ENCODE measurements at regions not wholly inside any gene's neighbourhood (a gene's known extent, or its start where the extent isn't known, plus 50 kb on each side); places are given as distances from the start of the nearest gene placed in this dataset.

GRCh38 chr7:22586101-22586785 is 86.3 kb upstream of the STEAP1B start:
- Histone ChIP-seq H3K79me1 (ENCODE audit: low read depth, low read length) (no peaks in the 10 kb centered on the region), H2BK15ac (ENCODE audit: low read length) (0 out of 2 replicates have a peak overlapping the region, but pooled peaks have one; percentile 36), H3K36me3 (ENCODE audit: control insufficient read depth in 2 of 4, insufficient read depth in 4 of 4, low read length in 3 of 4) (no peaks in the 10 kb centered on the region), H4K20me1 (replicated peaks in 1 of 2; ENCODE audit: control insufficient read depth in 1 of 2, insufficient read depth in 2 of 2, low read length in 2 of 2) (no peaks in the 10 kb centered on the region), H4K91ac (replicated peaks; ENCODE audit: insufficient read length, low read length) (peak overlapping the region; percentile 36), H3K4ac (replicated peaks; ENCODE audit: insufficient read length, low read depth, low read length) (no peak overlapping the region), H3K18ac (ENCODE audit: extremely low read depth, low read length) (no peak overlapping the region), H3K79me2 (ENCODE audit: control insufficient read depth in 1 of 2, insufficient read depth in 2 of 2, low read length in 2 of 2) (no peaks in the 10 kb centered on the region), H3K23me2 (ENCODE audit: low read depth, low read length) (no peaks in the 10 kb centered on the region), H3K27me3 (replicated peaks in 1 of 4; ENCODE audit: control insufficient read depth in 3 of 4, extremely low read depth in 1 of 4, insufficient read depth in 3 of 4, low read length in 3 of 4) (no peaks in the 10 kb centered on the region), H3K23ac (ENCODE audit: insufficient read length) (no peak overlapping the region), H3K14ac (ENCODE audit: insufficient read length) (no peak overlapping the region), H2BK12ac (ENCODE audit: low read depth, low read length) (peak overlapping the region; percentile 12; the same call in 1 of the 2 replicates), H3K4me1 (replicated peaks in 1 of 4; ENCODE audit: control insufficient read depth in 3 of 4, insufficient read depth in 4 of 4, low read length in 3 of 4) (peaks cover 4 to 22% (median 13%) of the 10 kb centered on the region in 4 experiments; a peak in 6 of 7 replicates), H2AK5ac (ENCODE audit: low read depth, low read length) (peak overlapping the region; percentile 78; the same call in 1 of the 2 replicates), H3K9me3 (ENCODE audit: insufficient read depth in 2 of 2, low read depth in 1 of 2, low read length in 1 of 2) (no peaks in the 10 kb centered on the region), H4K8ac (ENCODE audit: extremely low read depth, insufficient read depth, low read length) (no peak overlapping the region), H2BK120ac (replicated peaks; ENCODE audit: low read depth, low read length) (no peak overlapping the region), H2BK20ac (ENCODE audit: low read length) (peak overlapping the region; percentile 81; the same call in 1 of the 2 replicates), H4K5ac (ENCODE audit: insufficient read length, low read depth, low read length) (no peak overlapping the region), H3K4me3 (ENCODE audit: extremely low read depth in 1 of 4, insufficient read depth in 2 of 4, low read depth in 3 of 4, low read length in 4 of 4) (no peak overlapping the region), H3K27ac (ENCODE audit: low read depth, low read length) (no peak overlapping the region), H2BK5ac (ENCODE audit: low read depth, low read length) (peak overlapping the region; percentile 36; the same call in 1 of the 2 replicates), H2AFZ (ENCODE audit: low read length) (no peak overlapping the region), H3K4me2 (ENCODE audit: insufficient read depth in 1 of 2, low read depth in 2 of 2, low read length in 2 of 2) (no peak overlapping the region), H3K56ac (replicated peaks; ENCODE audit: insufficient read length, low read depth, low read length) (no peak overlapping the region), H3K9ac (replicated peaks in 1 of 4; ENCODE audit: extremely low read depth in 1 of 4, low read depth in 3 of 4, low read length in 3 of 4) (no peak overlapping the region)
- 83% methylated on average over 5 of the region's 5 CpGs; no CpG with 5 or more reads in 1 of the 2 experiments for WGBS, 2 experiments (ENCODE audit: extremely low coverage in 1 of 2, insufficient coverage in 1 of 2, insufficient read length in 1 of 2, insufficient replicate concordance in 2 of 2, low coverage in 1 of 2, low lambda C conversion rate in 2 of 2, missing lambda C conversion rate in 1 of 2)
- ChIA-PET CTCF (ENCODE audit: partially characterized antibody) (interaction anchor here (0.5 to 10.4 kb wide), 36 partner anchors 8 to 477 kb away, joined by 3 to 145 read pairs (median 4); partner anchors contain the start of gene IL6), POLR2A (ENCODE audit: partially characterized antibody) (interaction anchor here (0.6 to 2.5 kb wide), 5 partner anchors 25 to 123 kb away, joined by 3 to 18 read pairs (median 5); no protein-coding TSS in a partner anchor)
- TF ChIP-seq HDAC6 (IDR thresholded peaks at IDR 0.05; ENCODE audit: low read depth, low read length) (no peak), CEBPB (IDR thresholded peaks at IDR 0.05; ENCODE audit: low read depth, low read length) (no peak)
- DNase-seq (ENCODE audit: low read depth in 1 of 2, low spot score in 2 of 2), result no peak
- no peak for FAIRE-seq
